Smooth muscle cell (in vitro differentiated cells): ENCODE measurements at regions not wholly inside any gene's neighbourhood (a gene's known extent, or its start where the extent isn't known, plus 50 kb on each side); places are given as distances from the start of the nearest gene placed in this dataset.

Experiments used
- DNase-seq: peaks from one replicate; lab custom pipeline; 2025; ENCODE audit not compliant: unreplicated experiment; lab: John Stamatoyannopoulos, UW
- H2AFZ ChIP-seq: fragments of 200-600 bp; sonication (generic); 2 replicates; pipeline ENCODE4 v1.6.0; 2016; ENCODE audit warnings: antibody characterized with exemption, low read depth, mild to moderate bottlenecking
- H3F3A ChIP-seq: fragments of 200-600 bp; sonication (generic); 2 replicates; pipeline ENCODE4 v1.6.0; 2017; ENCODE audit warnings: antibody characterized with exemption, low read depth
- H3K27ac ChIP-seq: fragments of 200-600 bp; sonication (generic); 2 replicates; pipeline ENCODE4 v1.5.1; 2016; ENCODE audit warnings: low read depth, mild to moderate bottlenecking
- H3K27me3 ChIP-seq: fragments of 200-600 bp; sonication (generic); 2 replicates; pipeline ENCODE4 v1.6.1; 2016; ENCODE audit warnings: low read depth, mild to moderate bottlenecking
- H3K36me3 ChIP-seq: fragments of 200-600 bp; sonication (generic); 2 replicates; pipeline ENCODE4 v1.5.1; 2016; ENCODE audit warnings: low read depth
- H3K4me1 ChIP-seq: fragments of 200-600 bp; sonication (generic); 2 replicates; pipeline ENCODE4 v1.5.1; 2016; ENCODE audit warnings: low read depth
- H3K4me2 ChIP-seq: fragments of 200-600 bp; sonication (generic); 2 replicates; pipeline ENCODE4 v1.6.0; 2016; ENCODE audit warnings: mild to moderate bottlenecking
- H3K4me3 ChIP-seq: fragments of 200-600 bp; sonication (generic); 2 replicates; pipeline ENCODE4 v1.5.1; 2016; ENCODE audit warnings: mild to moderate bottlenecking
- H3K79me2 ChIP-seq: fragments of 200-600 bp; sonication (generic); 2 replicates; pipeline ENCODE4 v1.6.0; 2016; ENCODE audit warnings: low read depth, mild to moderate bottlenecking
- H3K9ac ChIP-seq: fragments of 200-600 bp; sonication (generic); 2 replicates; pipeline ENCODE4 v1.6.0; 2016; ENCODE audit warnings: low read depth
- H3K9me3 ChIP-seq: fragments of 200-600 bp; sonication (generic); replicated peaks from 2 replicates; pipeline ENCODE4 v1.5.1; 2016; ENCODE audit warnings: low read depth
- H4K20me1 ChIP-seq: fragments of 200-600 bp; sonication (generic); 2 replicates; pipeline ENCODE4 v1.6.0; 2016; ENCODE audit warnings: low read depth
- CTCF ChIP-seq: fragments of 200-600 bp; sonication (generic); IDR thresholded peaks from 2 replicates; pipeline ENCODE4 v1.5.1; 2017; ENCODE audit warnings: borderline replicate concordance, mild to moderate bottlenecking, antibody characterized with exemption; ENCODE audit not compliant: insufficient read depth, poor library complexity, severe bottlenecking
- WGBS: methylation state at CpG from one replicate; pipeline ENCODE4 v1.1.7; 2016; ENCODE audit warnings: low lambda C conversion rate; 5-methylcytosine and 5-hydroxymethylcytosine counted together

- no peak for TF ChIP-seq CTCF
- no peak for DNase-seq
Measured at GRCh38 chr4:28117084-28117682, 1256.5 kb downstream of the STIM2 start.

GRCh38 chr4:28146191-28146590, 1285.5 kb downstream of the STIM2 start:
- Histone ChIP-seq H3K27me3 (no peaks in the 10 kb centered on the region), H3K27ac (no peak overlapping the region), H3K9me3 (no peaks in the 10 kb centered on the region), H3K4me2 (no peak overlapping the region), H3K79me2 (no peaks in the 10 kb centered on the region), H4K20me1 (no peaks in the 10 kb centered on the region), H3K4me3 (no peak overlapping the region), H2AFZ (no peak overlapping the region), H3K36me3 (no peaks in the 10 kb centered on the region), H3K9ac (no peak overlapping the region), H3F3A (no peaks in the 10 kb centered on the region), H3K4me1 (no peaks in the 10 kb centered on the region)
- no peak for TF ChIP-seq CTCF
- 77% methylated on average over 3 of the region's 3 CpGs for WGBS
- no peak for DNase-seq

More at GRCh38 chr4:28117084-28117682, 1256.5 kb downstream of the STIM2 start:
- Histone ChIP-seq H3F3A (no peaks in the 10 kb centered on the region), H3K36me3 (no peaks in the 10 kb centered on the region), H3K79me2 (no peaks in the 10 kb centered on the region), H3K9me3 (no peaks in the 10 kb centered on the region), H3K9ac (no peak overlapping the region), H3K27me3 (no peaks in the 10 kb centered on the region), H3K4me2 (peak overlapping the region; percentile 67), H3K4me3 (peak overlapping the region; percentile 45), H4K20me1 (no peaks in the 10 kb centered on the region), H3K27ac (no peak overlapping the region), H3K4me1 (no peaks in the 10 kb centered on the region), H2AFZ (peak overlapping the region; percentile 58)
- WGBS: 59% methylated on average over 52 of the region's 61 CpGs

GRCh38 chr4:28148221-28148620, 1287.6 kb downstream of the STIM2 start:
- DNase-seq: no peak
- no peaks in the 10 kb centered on the region for H3F3A ChIP-seq
- 89% methylated on average over 1 of the region's 1 CpG for WGBS

More at GRCh38 chr4:28148221-28148620, 1287.6 kb downstream of the STIM2 start:
- Histone ChIP-seq H3K4me3 (no peak overlapping the region), H3K4me1 (no peaks in the 10 kb centered on the region), H3K79me2 (no peaks in the 10 kb centered on the region), H3K9me3 (no peaks in the 10 kb centered on the region), H2AFZ (no peak overlapping the region), H3K4me2 (no peak overlapping the region), H3K9ac (no peak overlapping the region), H4K20me1 (no peaks in the 10 kb centered on the region), H3K27ac (no peak overlapping the region), H3K36me3 (no peaks in the 10 kb centered on the region), H3K27me3 (no peaks in the 10 kb centered on the region)
- no peak for TF ChIP-seq CTCF
